Endothelial cell of umbilical vein (primary cell): ENCODE measurements at regions not wholly inside any gene's neighbourhood (a gene's known extent, or its start where the extent isn't known, plus 50 kb on each side); places are given as distances from the start of the nearest gene placed in this dataset.

Source experiments
- BruUV-seq: library from RNA; stranded (reverse); fragments of 400-500 nt; replicated peaks from 2 replicates; lab custom pipeline; 2021; lab: Mats Ljungman, UMichigan
- CTCF ChIA-PET: fragments of 300-600, 350-600 bp; sonication (Branson Sonifier 250); formaldehyde crosslinking; loops from one replicate; lab custom pipeline; 2021; ENCODE audit warnings: antibody characterized with exemption, inconsistent platforms; lab: Charles Lee
- POLR2A ChIA-PET: fragments of 300-600, 350-600 bp; sonication (Branson Sonifier 250); formaldehyde crosslinking; loops from one replicate; lab custom pipeline; 2021; ENCODE audit warnings: antibody characterized with exemption, inconsistent platforms; lab: Charles Lee
- DNase-seq: peaks from one replicate; pipeline ENCODE4 v3.0.0-alpha.2; 2011; ENCODE audit warnings: low read depth, low spot score
- FAIRE-seq: peaks from 2 replicates; lab custom pipeline; 2011; peaks lifted over from hg19 to GRCh38; lab: Jason Lieb, UNC
- H2AFZ ChIP-seq: 2 replicates; pipeline ENCODE4 v1.6.0; 2012; ENCODE audit warnings: low read depth, low read length, control low read depth, inconsistent platforms
- H3K27ac ChIP-seq: 2 replicates; pipeline ENCODE4 v1.5.1; 2011; ENCODE audit warnings: low read depth, mild to moderate bottlenecking, control low read depth, low read length, moderate library complexity; ENCODE audit not compliant: insufficient read depth
- H3K27me3 ChIP-seq, 2 experiments: 2 replicates each; pipeline versions ENCODE4 v1.6.0 to v1.6.1; 2011; ENCODE audit warnings: low read length in 2 of 2, mixed read lengths in 1 of 2; ENCODE audit not compliant: control insufficient read depth in 2 of 2, insufficient read depth in 2 of 2
- H3K36me3 ChIP-seq, 2 experiments: 2 replicates in 1 of 2; 3 replicates in 1 of 2; pipeline ENCODE4 v1.5.1; 2011; ENCODE audit warnings: low read length in 2 of 2, mild to moderate bottlenecking in 1 of 2, moderate library complexity in 1 of 2; ENCODE audit not compliant: control insufficient read depth in 2 of 2, insufficient read depth in 2 of 2; ENCODE audit errors: extremely low read depth in 1 of 2
- H3K4me1 ChIP-seq: 3 replicates; pipeline ENCODE4 v1.5.1; 2011; ENCODE audit warnings: mild to moderate bottlenecking, low read length; ENCODE audit not compliant: control insufficient read depth, insufficient read depth; ENCODE audit errors: extremely low read depth
- H3K4me2 ChIP-seq: 2 replicates; pipeline ENCODE4 v1.6.1; 2011; ENCODE audit warnings: low read length, control low read depth, mixed read lengths; ENCODE audit not compliant: insufficient read depth
- H3K4me3 ChIP-seq, 3 experiments: fragments of 200-600 bp in 1 of 3; sonication (generic), shearing (Covaris generic) in 1 of 3; replicated peaks in 1 of 3; 2 replicates each; pipeline ENCODE4 v1.5.1; 2011 to 2016; ENCODE audit warnings: control low read depth in 3 of 3, low read length in 3 of 3, mild to moderate bottlenecking in 2 of 3, inconsistent platforms in 1 of 3, low read depth in 1 of 3, moderate library complexity in 1 of 3; ENCODE audit not compliant: insufficient read depth in 1 of 3
- H3K79me2 ChIP-seq: 2 replicates; pipeline ENCODE4 v1.6.0; 2012; ENCODE audit warnings: low read length, inconsistent platforms; ENCODE audit not compliant: control insufficient read depth, insufficient read depth
- H3K9ac ChIP-seq: replicated peaks from 2 replicates; pipeline ENCODE3; 2011; ENCODE audit warnings: low read length, control low read depth; ENCODE audit not compliant: insufficient read depth; ENCODE audit errors: extremely low read depth
- H3K9me1 ChIP-seq: replicated peaks from 3 replicates; pipeline ENCODE4 v1.6.0; 2011; ENCODE audit warnings: mild to moderate bottlenecking, low read length; ENCODE audit not compliant: control insufficient read depth, insufficient read depth; ENCODE audit errors: extremely low read depth
- H3K9me3 ChIP-seq: replicated peaks from 2 replicates; pipeline ENCODE4 v1.5.1; 2012; ENCODE audit warnings: low read length, inconsistent platforms; ENCODE audit not compliant: control insufficient read depth, insufficient read depth
- H4K20me1 ChIP-seq: replicated peaks from 2 replicates; pipeline ENCODE3; 2011; ENCODE audit warnings: mild to moderate bottlenecking, low read length; ENCODE audit not compliant: control insufficient read depth, insufficient read depth; ENCODE audit errors: extremely low read depth
- FOS ChIP-seq: IDR thresholded peaks from 2 replicates; pipeline ENCODE4 v1.6.1; 2011; ENCODE audit warnings: mild to moderate bottlenecking, low read length, moderate library complexity, borderline replicate concordance; ENCODE audit not compliant: insufficient read depth
- GATA2 ChIP-seq: IDR thresholded peaks from 2 replicates; pipeline ENCODE4 v1.7.0; 2011; ENCODE audit warnings: low read depth, mild to moderate bottlenecking, moderate library complexity, mixed read lengths, low read length; ENCODE audit not compliant: insufficient read length, insufficient read depth
- MYC ChIP-seq: IDR thresholded peaks from one replicate; pipeline ENCODE4 v1.6.1; 2011; ENCODE audit warnings: mild to moderate bottlenecking, low read depth, low read length
- POLR2AphosphoS5 ChIP-seq: IDR thresholded peaks from 2 replicates; pipeline ENCODE4 v1.6.1; 2012; ENCODE audit warnings: low read depth, mild to moderate bottlenecking, control low read depth, low read length, moderate library complexity; ENCODE audit not compliant: insufficient read depth
- dilution Hi-C: fragments of 300-500 bp; cut with MboI; formaldehyde crosslinking; loops from one replicate; pipeline ENCODE4 v1.15.0; 2019; ENCODE audit warnings: low sequenced_read_pairs; ENCODE audit not compliant: extremely low pct_ligation_motif_present
- intact Hi-C: fragments of 100-400 bp; cut with micrococcal nuclease; formaldehyde crosslinking; loops from one replicate; pipeline ENCODE4 v1.10.0; 2022
- TF ChIP-seq, protein P1 (sequence below): IDR thresholded peaks from 2 replicates; pipeline ENCODE4 v1.6.1; 2011; ENCODE audit not compliant: insufficient read depth, insufficient read length
- TF ChIP-seq, protein P2 (sequence below), 2 donors: IDR thresholded peaks; 1 replicate in 1 of 2; 2 replicates in 1 of 2; pipeline ENCODE4 v1.5.1; 2011; ENCODE audit warnings: low read length in 2 of 2, mild to moderate bottlenecking in 2 of 2, moderate library complexity in 2 of 2, control low read depth in 1 of 2, inconsistent platforms in 1 of 2, low read depth in 1 of 2; ENCODE audit not compliant: insufficient read depth in 1 of 2; ENCODE audit errors: extremely low read depth in 1 of 2

DNA sequence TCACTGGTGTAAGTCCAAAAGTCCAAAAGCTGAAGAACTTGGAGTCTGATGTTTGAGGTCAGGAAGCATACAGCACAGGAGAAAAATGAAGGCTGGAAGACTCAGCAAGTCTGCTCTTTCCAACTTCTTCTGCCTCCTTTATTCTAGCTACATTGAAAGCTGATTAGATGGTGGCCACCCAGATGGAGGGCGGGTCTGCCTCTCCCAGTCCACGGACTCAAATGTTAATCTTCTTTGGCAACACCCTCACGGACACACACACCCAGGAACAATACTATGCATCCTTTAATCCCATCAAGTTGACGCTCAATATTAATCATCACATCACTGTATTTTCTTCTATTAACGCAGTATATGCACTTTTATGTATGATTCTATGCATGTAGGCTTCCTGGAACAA is 931.6 kb upstream of the GRIA3 start:
- H4K20me1 ChIP-seq = no peaks in the 10 kb centered on the region
- no peaks in the 10 kb centered on the region for H3K27me3 ChIP-seq
- no peaks in the 10 kb centered on the region for H3K36me3 ChIP-seq
- no peak overlapping the region for H3K4me2 ChIP-seq
- dilution Hi-C loops (no loop called here), intact Hi-C loops (no loop called here)
- no peak overlapping the region for H3K9ac ChIP-seq
- no peaks in the 10 kb centered on the region for H3K9me1 ChIP-seq
- BruUV-seq = no TSS peak
- H3K9me3 ChIP-seq = no peaks in the 10 kb centered on the region
- no peaks in the 10 kb centered on the region for H3K4me1 ChIP-seq
- no peak for FAIRE-seq
- no peak overlapping the region for H2AFZ ChIP-seq
- no peak overlapping the region for H3K4me3 ChIP-seq
- TF ChIP-seq GATA2 (no peak), FOS (no peak)
- TF ChIP-seq, protein P1, sequence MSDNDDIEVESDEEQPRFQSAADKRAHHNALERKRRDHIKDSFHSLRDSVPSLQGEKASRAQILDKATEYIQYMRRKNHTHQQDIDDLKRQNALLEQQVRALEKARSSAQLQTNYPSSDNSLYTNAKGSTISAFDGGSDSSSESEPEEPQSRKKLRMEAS = no peak
- POLR2A ChIA-PET = no interaction called here
- DNase-seq = no peak
- H3K79me2 ChIP-seq = no peaks in the 10 kb centered on the region
- H3K27ac ChIP-seq = no peak overlapping the region
- CTCF ChIA-PET = no interaction called here

DNA sequence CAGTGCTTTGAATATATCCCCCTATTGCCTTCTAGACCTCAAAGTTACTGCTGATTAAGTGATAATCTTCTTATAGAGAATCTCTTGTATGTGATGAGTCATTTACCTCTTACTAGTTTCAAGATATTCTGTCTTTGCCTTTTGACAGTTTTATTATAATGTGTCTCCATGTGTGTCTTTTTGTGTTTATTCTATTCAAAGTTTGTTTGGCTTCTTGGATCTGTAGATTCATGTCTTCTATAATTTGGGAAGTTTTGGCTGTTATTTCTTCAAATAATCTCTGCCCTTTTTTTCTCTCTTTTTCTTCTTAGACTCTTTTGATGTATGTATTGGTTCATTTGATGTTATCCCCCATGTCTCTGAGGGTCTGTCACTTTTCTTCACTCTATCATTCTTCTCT is 915.7 kb upstream of the GRIA3 start:
- Histone ChIP-seq H3K36me3 (no peaks in the 10 kb centered on the region), H3K79me2 (no peaks in the 10 kb centered on the region), H3K27ac (no peak overlapping the region), H3K27me3 (no peaks in the 10 kb centered on the region), H3K4me3 (no peak overlapping the region), H2AFZ (no peak overlapping the region), H3K9me1 (no peaks in the 10 kb centered on the region), H3K4me1 (no peaks in the 10 kb centered on the region), H3K9me3 (no peaks in the 10 kb centered on the region), H3K9ac (no peak overlapping the region), H4K20me1 (no peaks in the 10 kb centered on the region), H3K4me2 (no peak overlapping the region)
- FAIRE-seq (no peak), DNase-seq (no peak)
- ChIA-PET CTCF (no interaction called here), POLR2A (no interaction called here)
- no TSS peak for BruUV-seq
- dilution Hi-C loops = no loop called here
- no peak for TF ChIP-seq FOS
- TF ChIP-seq, protein P2, sequence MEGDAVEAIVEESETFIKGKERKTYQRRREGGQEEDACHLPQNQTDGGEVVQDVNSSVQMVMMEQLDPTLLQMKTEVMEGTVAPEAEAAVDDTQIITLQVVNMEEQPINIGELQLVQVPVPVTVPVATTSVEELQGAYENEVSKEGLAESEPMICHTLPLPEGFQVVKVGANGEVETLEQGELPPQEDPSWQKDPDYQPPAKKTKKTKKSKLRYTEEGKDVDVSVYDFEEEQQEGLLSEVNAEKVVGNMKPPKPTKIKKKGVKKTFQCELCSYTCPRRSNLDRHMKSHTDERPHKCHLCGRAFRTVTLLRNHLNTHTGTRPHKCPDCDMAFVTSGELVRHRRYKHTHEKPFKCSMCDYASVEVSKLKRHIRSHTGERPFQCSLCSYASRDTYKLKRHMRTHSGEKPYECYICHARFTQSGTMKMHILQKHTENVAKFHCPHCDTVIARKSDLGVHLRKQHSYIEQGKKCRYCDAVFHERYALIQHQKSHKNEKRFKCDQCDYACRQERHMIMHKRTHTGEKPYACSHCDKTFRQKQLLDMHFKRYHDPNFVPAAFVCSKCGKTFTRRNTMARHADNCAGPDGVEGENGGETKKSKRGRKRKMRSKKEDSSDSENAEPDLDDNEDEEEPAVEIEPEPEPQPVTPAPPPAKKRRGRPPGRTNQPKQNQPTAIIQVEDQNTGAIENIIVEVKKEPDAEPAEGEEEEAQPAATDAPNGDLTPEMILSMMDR (IDR thresholded peaks at IDR 0.05; ENCODE audit: extremely low read depth in 1 of 2, insufficient read depth in 1 of 2, low read depth in 1 of 2, low read length in 2 of 2) = no peak
- TF ChIP-seq POLR2AphosphoS5 = no peak
- no peak for TF ChIP-seq MYC
- no peak for TF ChIP-seq GATA2
- intact Hi-C loops = no loop called here
